T-cell (primary cell): ENCODE measurements at regions not wholly inside any gene's neighbourhood (a gene's known extent, or its start where the extent isn't known, plus 50 kb on each side); places are given as distances from the start of the nearest gene placed in this dataset.

Experiments used
- ATAC-seq, 4 experiments: fragments of 200-7000 bp in 3 of 4; fragments of 150-1000 bp in 1 of 4; cut with Tn5 transposase; replicated peaks in 1 of 4; 1 replicate in 3 of 4; 2 replicates in 1 of 4; pipeline ENCODE4 v1.10.0; 2021; ENCODE audit warnings: moderate library complexity in 3 of 4, mild to moderate bottlenecking in 2 of 4, moderate number of reproducible peaks in 1 of 4
- CTCF ChIA-PET, 2 donors: fragments of 300-600 bp; sonication (Branson Sonifier 250); formaldehyde crosslinking; loops; one replicate each; lab custom pipeline; 2022; ENCODE audit warnings: antibody characterized with exemption in 2 of 2; lab: Charles Lee
- POLR2A ChIA-PET, 2 donors: fragments of 300-600 bp; sonication (Branson Sonifier 250); formaldehyde crosslinking; loops; one replicate each; lab custom pipeline; 2022; ENCODE audit warnings: antibody characterized with exemption in 2 of 2; lab: Charles Lee
- DNase-seq, 35 experiments: peaks; one replicate each; pipeline versions ENCODE4 v3.0.0 to v3.0.0-alpha.2; 2013 to 2023
- H3K27ac ChIP-seq: one replicate; pipeline ENCODE4 v1.5.1; 2013; ENCODE audit warnings: low read length
- H3K27me3 ChIP-seq, 2 experiments: replicated peaks in 1 of 2; 1 replicate in 1 of 2; 2 replicates in 1 of 2; pipeline versions ENCODE4 v1.6.1 to v1.7.0; 2013; ENCODE audit warnings: low read length in 1 of 2, mixed read lengths in 1 of 2; ENCODE audit not compliant: control insufficient read depth in 2 of 2, insufficient read depth in 2 of 2; ENCODE audit errors: extremely low read depth in 1 of 2
- H3K36me3 ChIP-seq, 2 donors: 1 replicate in 1 of 2; 2 replicates in 1 of 2; pipeline versions ENCODE4 v1.6.1 to v1.7.0; 2013; ENCODE audit warnings: low read length in 1 of 2; ENCODE audit not compliant: control insufficient read depth in 2 of 2, insufficient read depth in 1 of 2; ENCODE audit errors: extremely low read depth in 1 of 2
- H3K4me1 ChIP-seq, 2 experiments: 1 replicate in 1 of 2; 2 replicates in 1 of 2; pipeline versions ENCODE4 v1.6.1 to v1.7.0; 2013; ENCODE audit warnings: low read length in 2 of 2, mixed read lengths in 1 of 2; ENCODE audit not compliant: insufficient read depth in 2 of 2, control insufficient read depth in 1 of 2; ENCODE audit errors: extremely low read depth in 1 of 2
- H3K4me3 ChIP-seq, 2 donors: 1 replicate in 1 of 2; 2 replicates in 1 of 2; pipeline versions ENCODE4 v1.5.1 to v1.7.0; 2013; ENCODE audit warnings: mild to moderate bottlenecking in 2 of 2, low read length in 1 of 2, moderate library complexity in 1 of 2; ENCODE audit not compliant: control insufficient read depth in 1 of 2; ENCODE audit errors: extremely low read depth in 1 of 2
- H3K9me3 ChIP-seq: 2 replicates; pipeline ENCODE4 v1.7.0; 2013
- H3K27ac Mint-ChIP-seq, 2 donors: one replicate each; pipeline ENCODE4 v1.8.0; 2020 to 2021; ENCODE audit warnings: mild to moderate bottlenecking in 2 of 2, mixed read lengths in 2 of 2
- H3K27me3 Mint-ChIP-seq, 2 donors: one replicate each; pipeline ENCODE4 v1.8.0; 2021 to 2022; ENCODE audit warnings: mixed read lengths in 2 of 2
- H3K36me3 Mint-ChIP-seq: one replicate; pipeline ENCODE4 v1.8.0; 2021; ENCODE audit warnings: mixed read lengths
- H3K4me1 Mint-ChIP-seq, 3 donors: one replicate each; pipeline ENCODE4 v1.8.0; 2020 to 2022; ENCODE audit warnings: mixed read lengths in 3 of 3, mild to moderate bottlenecking in 1 of 3
- H3K4me3 Mint-ChIP-seq, 3 donors: one replicate each; pipeline ENCODE4 v1.8.0; 2020 to 2022; ENCODE audit warnings: mild to moderate bottlenecking in 3 of 3, mixed read lengths in 3 of 3, moderate library complexity in 3 of 3
- H3K9me3 Mint-ChIP-seq, 3 donors: one replicate each; pipeline ENCODE4 v1.8.0; 2020 to 2022; ENCODE audit warnings: mixed read lengths in 3 of 3
- WGBS: methylation state at CpG from one replicate; pipeline ENCODE4 v1.1.5; 2013; ENCODE audit warnings: missing lambda C conversion rate; ENCODE audit not compliant: insufficient coverage; 5-methylcytosine and 5-hydroxymethylcytosine counted together

GRCh38 chr19:29311191-29311790 lies 98.3 kb upstream of the UQCRFS1 start:
- Histone ChIP-seq H3K9me3 (no peaks in the 10 kb centered on the region), H3K36me3 (no peaks in the 10 kb centered on the region), H3K27me3 (peaks cover 0 to 45% of the 10 kb centered on the region in 2 experiments), H3K27ac (no peak overlapping the region), H3K4me1 (no peaks in the 10 kb centered on the region), H3K4me3 (no peak overlapping the region)
- CTCF ChIA-PET: no interaction called here
- no peak overlapping the region for H3K4me3 Mint-ChIP-seq
- POLR2A ChIA-PET: no interaction called here
- DNase-seq (no peak), ATAC-seq (no peak)
- no peak overlapping the region for H3K27ac Mint-ChIP-seq
- peaks cover 49 to 64% of the 10 kb centered on the region in 2 donors for H3K27me3 Mint-ChIP-seq
- 52% methylated on average over 11 of the region's 14 CpGs for WGBS
- no peaks in the 10 kb centered on the region for H3K36me3 Mint-ChIP-seq
- H3K9me3 Mint-ChIP-seq: no peaks in the 10 kb centered on the region
- no peaks in the 10 kb centered on the region for H3K4me1 Mint-ChIP-seq

- no peaks in the 10 kb centered on the region for H3K36me3 ChIP-seq
- H3K9me3 Mint-ChIP-seq: no peaks in the 10 kb centered on the region
- CTCF ChIA-PET: no interaction called here
- no peak for ATAC-seq
- H3K4me1 ChIP-seq: no peaks in the 10 kb centered on the region
- DNase-seq: no peak
- H3K27ac ChIP-seq: no peak overlapping the region
- no peaks in the 10 kb centered on the region for H3K4me1 Mint-ChIP-seq
- peaks cover 0 to 25% of the 10 kb centered on the region in 2 experiments for H3K27me3 ChIP-seq
- no peaks in the 10 kb centered on the region for H3K36me3 Mint-ChIP-seq
- H3K9me3 ChIP-seq: no peaks in the 10 kb centered on the region
- peaks cover 39 to 50% of the 10 kb centered on the region in 2 donors for H3K27me3 Mint-ChIP-seq
- H3K27ac Mint-ChIP-seq: no peak overlapping the region
- H3K4me3 Mint-ChIP-seq: no peak overlapping the region
- WGBS: 50% methylated on average over 1 of the region's 4 CpGs
- H3K4me3 ChIP-seq: no peak overlapping the region
- POLR2A ChIA-PET: no interaction called here
Observed at GRCh38 chr19:29315556-29316190, 102.7 kb upstream of the UQCRFS1 start.

GRCh38 chr19:29318581-29318980 lies 105.6 kb upstream of the UQCRFS1 start:
- Mint-ChIP-seq H3K36me3 (no peaks in the 10 kb centered on the region), H3K27ac (no peak overlapping the region), H3K9me3 (no peaks in the 10 kb centered on the region), H3K27me3 (peaks cover 22 to 29% of the 10 kb centered on the region in 2 donors), H3K4me3 (no peak overlapping the region), H3K4me1 (no peaks in the 10 kb centered on the region)
- DNase-seq: no peak
- H3K27me3 ChIP-seq: peaks cover 0 to 26% of the 10 kb centered on the region in 2 experiments
- CTCF ChIA-PET: no interaction called here
- H3K9me3 ChIP-seq: no peaks in the 10 kb centered on the region
- H3K27ac ChIP-seq: no peak overlapping the region
- no peak for ATAC-seq
- POLR2A ChIA-PET: no interaction called here
- 52% methylated on average over 3 of the region's 6 CpGs for whole genome bisulfite sequencing
- no peaks in the 10 kb centered on the region for H3K4me1 ChIP-seq
- no peaks in the 10 kb centered on the region for H3K36me3 ChIP-seq
- no peak overlapping the region for H3K4me3 ChIP-seq

- Histone ChIP-seq H3K9me3 (no peaks in the 10 kb centered on the region), H3K27me3 (peaks cover 0 to 30% of the 10 kb centered on the region in 2 experiments), H3K36me3 (no peaks in the 10 kb centered on the region), H3K4me1 (no peaks in the 10 kb centered on the region), H3K4me3 (no peak overlapping the region), H3K27ac (no peak overlapping the region)
- 64% methylated on average over 3 of the region's 5 CpGs for WGBS
- CTCF ChIA-PET: no interaction called here
- Mint-ChIP-seq H3K9me3 (no peaks in the 10 kb centered on the region), H3K27me3 (peaks cover 15 to 21% of the 10 kb centered on the region in 2 donors), H3K4me1 (peaks cover 3 to 4% (median 4%) of the 10 kb centered on the region in 3 donors), H3K36me3 (no peaks in the 10 kb centered on the region), H3K27ac (no peak overlapping the region), H3K4me3 (no peak overlapping the region)
- POLR2A ChIA-PET: no interaction called here
- DNase-seq (no peak), ATAC-seq (no peak)
Observed at GRCh38 chr19:29320086-29320485, 107.1 kb upstream of the UQCRFS1 start.

- ChIA-PET POLR2A (no interaction called here), CTCF (no interaction called here)
- no peaks in the 10 kb centered on the region for H3K36me3 Mint-ChIP-seq
- H3K4me1 Mint-ChIP-seq: peaks cover 4 to 7% (median 4%) of the 10 kb centered on the region in 3 donors
- no peak overlapping the region for H3K4me3 ChIP-seq
- peaks cover 0 to 30% of the 10 kb centered on the region in 2 experiments for H3K27me3 ChIP-seq
- H3K36me3 ChIP-seq: no peaks in the 10 kb centered on the region
- H3K27ac ChIP-seq: no peak overlapping the region
- H3K27ac Mint-ChIP-seq: no peak overlapping the region
- ATAC-seq (no peak), DNase-seq (no peak)
- H3K9me3 Mint-ChIP-seq: no peaks in the 10 kb centered on the region
- WGBS: 75% methylated on average over 6 of the region's 7 CpGs
- H3K4me1 ChIP-seq: no peaks in the 10 kb centered on the region
- no peak overlapping the region for H3K4me3 Mint-ChIP-seq
- H3K9me3 ChIP-seq: no peaks in the 10 kb centered on the region
- H3K27me3 Mint-ChIP-seq: peaks cover 12 to 18% of the 10 kb centered on the region in 2 donors
Observed at GRCh38 chr19:29320618-29321017, 107.7 kb upstream of the UQCRFS1 start.

GRCh38 chr19:29321116-29321515 lies 108.2 kb upstream of the UQCRFS1 start:
- no CpG with 5 or more reads among the region's 1 CpG for WGBS
- no peak for DNase-seq

More at GRCh38 chr19:29321116-29321515, 108.2 kb upstream of the UQCRFS1 start:
- Mint-ChIP-seq H3K27me3 (peaks cover 12 to 18% of the 10 kb centered on the region in 2 donors), H3K4me3 (no peak overlapping the region), H3K4me1 (peaks cover 4 to 7% (median 4%) of the 10 kb centered on the region in 3 donors), H3K9me3 (no peaks in the 10 kb centered on the region), H3K27ac (no peak overlapping the region), H3K36me3 (no peaks in the 10 kb centered on the region)
- ATAC-seq: no peak
- H3K4me3 ChIP-seq: no peak overlapping the region
- H3K36me3 ChIP-seq: no peaks in the 10 kb centered on the region
- H3K27me3 ChIP-seq: peaks cover 0 to 28% of the 10 kb centered on the region in 2 experiments
- no peaks in the 10 kb centered on the region for H3K4me1 ChIP-seq
- ChIA-PET CTCF (no interaction called here), POLR2A (no interaction called here)
- no peaks in the 10 kb centered on the region for H3K9me3 ChIP-seq
- no peak overlapping the region for H3K27ac ChIP-seq
